Inflammatory macrophage treated with lipopolysaccharide for 4 hours (primary cell): ENCODE measurements at regions not wholly inside any gene's neighbourhood (a gene's known extent, or its start where the extent isn't known, plus 50 kb on each side); places are given as distances from the start of the nearest gene placed in this dataset.
"Not testable (repeated sequence)": the region's sequence is repeated elsewhere in the genome, so short reads cannot be mapped to it uniquely, and the experiment has no call there.

Source experiments
- DNase-seq: peaks from one replicate; pipeline ENCODE4 v3.0.0-alpha.2; 2020

DNA sequence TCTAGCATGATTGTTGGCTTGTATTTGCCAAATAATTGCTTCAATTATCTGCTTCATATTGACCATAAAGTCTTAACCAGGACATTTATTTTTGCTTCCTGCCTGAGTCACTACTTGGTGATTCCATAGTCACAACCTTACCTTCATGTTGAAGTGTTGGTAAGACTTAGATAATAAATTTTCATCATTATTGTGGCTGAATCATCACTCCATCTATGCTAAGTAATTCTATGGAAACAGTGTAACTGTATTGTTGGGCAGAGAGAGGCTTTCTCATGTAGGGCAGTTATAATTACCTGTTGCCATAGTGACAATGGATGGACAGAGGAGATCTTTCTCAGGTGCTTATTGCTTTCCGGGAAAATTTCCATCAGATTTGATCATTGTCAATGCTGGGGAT lies 330.7 kb upstream of the LRRC3B start:
- DNase-seq = no peak

DNA sequence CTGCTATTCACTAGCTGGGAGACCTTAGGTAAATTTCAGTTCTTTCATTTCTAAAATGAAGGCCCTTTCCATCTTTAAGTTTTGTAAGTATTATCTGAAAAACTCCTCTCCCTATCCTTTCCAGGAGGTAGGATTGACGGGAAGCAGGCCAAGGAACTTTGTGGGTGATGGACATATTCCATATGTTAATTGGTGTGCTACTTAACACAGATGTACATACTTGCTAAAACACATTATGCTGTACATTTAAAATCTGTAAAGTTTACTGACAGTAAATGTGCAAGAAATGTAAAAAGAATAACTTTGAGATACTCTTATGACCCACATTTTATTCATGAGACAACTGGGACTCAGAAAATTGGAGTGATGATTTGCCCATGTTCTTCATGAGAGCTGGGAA lies 329.8 kb upstream of the LRRC3B start:
- no peak for DNase-seq

DNA sequence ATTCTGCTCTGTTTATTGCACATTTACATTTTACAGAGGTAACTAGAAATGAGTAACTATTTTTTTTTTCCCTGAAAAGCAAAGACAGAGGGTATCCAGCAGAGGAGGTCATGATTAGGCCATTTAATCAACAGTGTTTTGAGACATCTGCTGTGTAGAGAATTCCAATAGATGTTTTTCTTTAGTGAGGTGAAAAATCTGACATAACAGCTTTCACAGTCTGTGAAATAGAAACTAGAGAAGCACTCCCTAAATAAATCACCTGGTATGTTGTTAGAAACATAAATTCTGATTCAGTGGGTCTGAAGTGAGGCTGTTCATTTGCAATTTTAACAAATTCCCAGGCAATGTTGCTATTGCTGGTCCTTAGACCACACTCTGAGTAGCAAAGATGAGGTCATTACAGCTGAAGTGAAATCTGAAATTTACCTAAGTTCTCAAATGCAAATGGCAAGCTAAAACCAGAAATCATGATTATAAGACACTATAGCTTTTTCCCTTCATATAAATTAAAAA lies 329.2 kb upstream of the LRRC3B start:
- no peak for DNase-seq

DNA sequence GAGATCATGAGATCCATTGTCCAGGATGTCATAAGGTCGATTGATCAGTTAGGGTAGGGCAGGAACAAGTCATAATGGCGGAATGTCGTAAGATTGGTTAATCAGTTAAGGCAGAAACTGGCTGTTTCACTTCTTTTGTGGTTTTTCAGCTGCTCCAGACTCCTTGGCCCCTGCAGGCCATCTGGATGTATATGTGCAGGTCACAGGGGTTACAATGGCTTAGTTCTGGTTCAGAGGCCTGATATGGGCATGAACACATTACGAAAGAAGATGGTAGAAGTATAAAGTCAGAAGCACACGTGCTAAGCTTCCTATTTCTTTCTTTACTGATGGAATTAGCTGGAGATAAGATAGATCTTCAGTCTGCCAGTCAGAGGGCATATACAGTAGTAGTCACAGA lies 315.4 kb upstream of the LRRC3B start:
- DNase-seq = no peak

- no peak for DNase-seq
Measured at GRCh38 chr3:26307787-26308186, 314.8 kb upstream of the LRRC3B start.

GRCh38 chr3:26308454-26308853 lies 314.1 kb upstream of the LRRC3B start:
- no peak for DNase-seq

- not testable (repeated sequence) for DNase-seq
Measured at GRCh38 chr3:26309536-26309935, 313.0 kb upstream of the LRRC3B start.

DNA sequence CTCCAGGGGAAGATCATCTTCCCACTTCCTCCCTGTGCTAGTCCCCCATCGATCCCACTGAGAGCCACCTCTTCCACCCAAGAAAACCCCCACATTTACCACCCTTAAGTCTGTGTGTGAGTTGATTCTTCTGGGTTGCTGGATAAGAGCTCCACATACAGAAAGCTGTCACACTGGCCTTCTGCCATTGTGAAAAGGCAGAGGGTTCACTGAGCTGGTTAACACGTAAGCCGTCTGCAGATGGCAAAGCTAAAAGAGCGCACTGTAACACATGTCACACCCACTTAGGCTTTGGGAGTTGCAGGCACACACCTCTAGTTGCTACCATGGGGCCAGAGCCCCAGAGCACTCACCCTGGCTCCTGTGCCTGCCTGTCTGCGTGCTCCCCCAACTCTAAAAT lies 309.8 kb upstream of the LRRC3B start:
- DNase-seq = no peak

DNA sequence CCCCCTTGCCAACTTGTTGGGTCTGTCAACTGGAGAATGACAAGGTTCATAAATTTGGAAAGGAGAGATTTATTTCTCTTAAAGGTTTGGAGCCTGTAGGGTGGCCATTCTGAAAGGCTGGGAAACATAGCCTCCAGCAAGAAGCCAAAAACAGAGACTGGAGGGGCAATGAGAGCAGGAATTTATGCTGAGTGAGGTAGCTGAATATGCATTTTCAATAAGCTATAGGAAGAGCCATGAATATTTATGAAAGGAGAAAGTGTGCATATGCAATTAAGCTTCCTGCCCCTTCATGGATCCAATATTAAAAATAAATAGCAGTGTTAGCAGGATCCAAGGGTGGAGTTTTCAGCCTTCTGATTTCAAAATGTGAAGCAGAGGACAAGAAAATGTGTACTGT lies 306.1 kb upstream of the LRRC3B start:
- no peak for DNase-seq

DNA sequence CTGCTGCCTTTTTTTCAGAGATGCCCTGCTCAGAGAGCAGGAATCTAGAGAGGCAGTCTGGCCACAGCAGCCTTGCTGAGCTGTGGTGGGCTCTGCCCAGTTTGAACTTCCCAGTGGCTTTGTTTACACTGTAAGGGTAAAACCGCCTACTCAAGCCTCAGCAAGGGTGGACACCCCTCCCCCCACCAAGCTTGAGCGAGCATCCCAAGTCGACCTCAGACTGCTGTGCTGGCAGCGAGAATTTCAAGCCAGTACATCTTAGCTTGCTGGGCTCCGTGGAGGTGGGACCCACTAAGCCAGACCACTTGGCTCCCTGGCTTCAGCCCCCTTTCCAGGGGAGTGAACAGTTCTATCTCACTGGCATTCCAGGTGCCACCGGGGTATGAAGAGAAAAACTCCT lies 298.8 kb upstream of the LRRC3B start:
- DNase-seq = not testable (repeated sequence)

GRCh38 chr3:26340001-26340400 lies 282.6 kb upstream of the LRRC3B start:
- DNase-seq = no peak

DNA sequence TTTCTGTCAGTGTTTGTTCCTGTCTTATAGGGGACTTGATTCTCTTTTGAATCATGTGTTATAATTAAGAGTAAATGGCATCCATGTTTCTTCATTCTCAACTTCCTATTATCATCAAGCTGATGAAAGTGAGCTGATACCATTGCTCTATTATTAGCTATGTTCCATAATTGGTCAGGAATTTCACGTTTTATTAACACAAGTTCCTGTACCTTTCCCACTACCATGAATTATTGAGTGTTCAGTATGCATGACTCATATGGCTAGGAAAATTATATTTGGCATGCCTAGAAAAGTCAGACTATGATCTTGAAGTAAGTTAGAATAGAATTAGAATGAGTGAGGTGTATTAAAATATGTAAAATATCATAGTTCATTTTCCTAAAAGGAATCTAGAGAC lies 278.9 kb upstream of the LRRC3B start:
- DNase-seq = no peak

GRCh38 chr3:26345613-26346012 lies 277.0 kb upstream of the LRRC3B start:
- DNase-seq = no peak

DNA sequence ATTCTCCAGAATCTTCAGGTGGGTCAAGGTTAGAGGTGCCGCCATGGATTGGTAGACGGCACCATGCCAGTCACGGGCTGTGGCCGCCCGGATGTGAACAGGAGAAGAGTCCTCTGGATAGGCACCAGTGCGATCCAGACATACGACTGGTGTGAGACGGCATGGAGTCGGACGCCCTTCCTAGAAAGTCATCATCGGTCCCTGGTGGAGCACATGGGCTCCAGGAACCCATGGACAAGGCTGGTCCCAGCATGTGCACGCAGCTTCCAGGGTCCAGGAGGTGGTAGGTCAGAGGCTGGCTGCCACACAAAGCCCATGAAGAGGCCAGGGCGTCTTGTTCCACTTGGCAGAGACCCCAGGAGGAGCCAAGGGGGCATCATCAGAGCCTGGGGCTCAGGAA lies 276.1 kb upstream of the LRRC3B start:
- no peak for DNase-seq

GRCh38 chr3:26347150-26347549 lies 275.4 kb upstream of the LRRC3B start:
- no peak for DNase-seq

DNA sequence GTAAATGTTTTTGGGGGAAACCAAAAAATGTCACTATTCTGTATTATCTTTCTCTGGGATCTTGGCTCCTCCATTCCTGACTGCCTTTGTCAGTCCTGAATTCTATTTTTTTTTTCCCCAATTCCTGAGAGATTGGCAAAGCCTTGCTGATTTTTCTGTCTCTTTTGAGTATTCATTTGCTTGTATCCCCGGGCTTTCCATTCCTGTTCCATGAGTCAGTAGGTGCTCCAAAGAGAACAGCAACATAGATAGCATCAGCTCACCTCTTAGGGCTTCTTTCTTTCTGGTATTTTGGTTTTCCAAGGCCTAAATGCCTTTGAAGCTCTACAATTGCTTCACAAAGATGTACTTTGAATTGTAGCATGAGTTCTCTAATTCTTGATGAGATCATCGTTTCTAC lies 271.7 kb upstream of the LRRC3B start:
- DNase-seq = no peak

DNA sequence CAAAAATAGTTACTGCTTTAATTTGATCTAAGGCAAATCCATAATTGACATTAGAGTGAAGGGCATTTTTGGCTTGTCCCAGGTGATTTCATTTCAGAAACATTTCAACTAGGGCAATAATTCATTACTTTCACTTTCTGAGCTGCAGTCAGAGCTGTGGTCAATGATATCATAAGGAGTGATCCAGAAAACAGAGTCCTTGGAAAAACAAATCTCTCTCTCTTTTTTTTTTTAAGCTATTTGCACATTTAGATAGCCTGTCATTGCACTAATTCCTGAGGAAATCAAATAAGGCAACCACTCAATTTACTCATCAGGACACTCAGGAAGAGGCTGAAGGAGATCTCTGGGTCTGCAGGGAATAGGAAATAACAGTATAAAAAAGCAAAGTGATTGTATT lies 269.5 kb upstream of the LRRC3B start:
- DNase-seq = no peak

DNA sequence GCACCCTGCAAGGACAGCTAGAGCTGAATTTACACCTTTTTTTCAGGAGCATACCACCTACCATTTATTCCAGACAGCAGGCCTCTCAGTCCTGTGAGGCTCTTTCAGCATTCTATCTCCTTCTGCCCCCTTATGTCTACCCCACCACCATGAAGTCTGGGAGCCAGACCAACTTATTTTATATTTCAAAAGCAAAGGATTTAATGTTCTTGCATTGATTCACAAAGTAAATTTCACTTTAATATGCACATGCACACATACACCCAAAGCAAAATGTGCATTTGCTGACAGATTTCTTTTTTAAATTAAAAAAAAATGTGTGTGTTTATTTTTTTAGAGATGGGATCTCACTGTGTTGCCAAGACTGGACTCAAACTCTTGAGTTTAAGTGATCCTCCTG lies 264.2 kb upstream of the LRRC3B start:
- DNase-seq = no peak

GRCh38 chr3:26365706-26366105 lies 256.9 kb upstream of the LRRC3B start:
- DNase-seq = no peak

DNA sequence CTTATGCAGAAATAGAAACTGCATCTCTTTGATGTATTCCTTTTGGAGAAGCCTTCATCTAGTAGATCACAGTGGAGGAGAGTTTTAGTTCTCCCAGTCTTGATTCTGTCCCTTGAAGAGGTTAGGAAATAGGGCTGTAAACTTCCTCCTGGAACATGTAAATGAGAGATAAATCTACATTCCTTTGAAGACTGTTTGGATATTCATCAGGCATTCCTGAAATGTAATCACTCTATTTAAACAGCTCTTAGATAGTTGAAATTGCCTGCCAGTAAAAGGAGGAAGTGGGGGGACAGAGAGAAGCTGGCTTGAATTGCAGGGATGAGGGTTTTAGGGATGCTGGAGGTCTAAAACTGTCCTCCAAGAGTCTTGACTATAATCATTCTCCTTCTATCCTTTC lies 254.3 kb upstream of the LRRC3B start:
- no peak for DNase-seq

- no peak for DNase-seq
Measured at GRCh38 chr3:26369133-26369532, 253.4 kb upstream of the LRRC3B start.

- DNase-seq = no peak
Measured at GRCh38 chr3:26375843-26376530, 246.6 kb upstream of the LRRC3B start.

DNA sequence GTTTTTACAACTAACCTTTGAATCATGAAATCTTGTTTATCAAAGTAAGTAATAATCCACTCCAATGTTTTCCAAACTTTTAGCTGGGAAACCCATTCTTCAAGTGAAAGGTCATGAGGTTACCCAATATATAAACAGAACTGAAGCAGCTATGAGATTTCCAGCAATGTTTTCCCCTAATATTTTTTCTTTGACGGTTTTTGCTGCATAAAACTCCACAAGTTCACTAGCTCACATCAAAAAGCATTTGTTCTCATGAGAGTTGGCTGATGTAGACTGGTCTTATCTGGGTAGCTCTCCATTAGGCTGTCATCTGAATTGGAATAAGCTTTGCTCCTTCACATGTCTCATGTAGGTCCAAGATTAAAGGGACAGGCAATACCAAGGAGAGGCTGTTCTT lies 241.2 kb upstream of the LRRC3B start:
- no peak for DNase-seq

GRCh38 chr3:26406636-26407035 lies 215.9 kb upstream of the LRRC3B start:
- DNase-seq = no peak

DNA sequence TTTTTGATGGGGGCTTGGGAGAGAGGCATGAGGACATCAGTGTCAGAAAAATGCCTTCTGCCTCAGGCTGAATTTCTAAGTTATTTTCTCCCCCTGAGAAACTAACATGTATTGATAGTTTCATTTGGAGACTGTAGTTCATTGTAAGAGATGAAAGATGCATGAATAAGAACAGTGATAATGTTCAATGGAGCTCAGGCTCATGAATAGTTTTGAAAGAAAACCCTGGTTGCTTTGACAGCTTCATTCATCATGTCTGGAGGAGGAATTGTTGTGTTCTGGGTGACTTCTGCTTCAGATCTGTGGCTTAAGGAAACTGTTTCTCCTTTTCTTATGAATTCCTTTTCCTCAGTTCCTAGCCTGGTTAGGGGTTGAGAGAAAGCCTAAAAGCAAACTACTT lies 204.0 kb upstream of the LRRC3B start:
- no peak for DNase-seq
